Neuronal stem cell (in vitro differentiated cells): ENCODE measurements at regions not wholly inside any gene's neighbourhood (a gene's known extent, or its start where the extent isn't known, plus 50 kb on each side); places are given as distances from the start of the nearest gene placed in this dataset.

ENCODE experiments used
- DNase-seq: peaks from one replicate; pipeline ENCODE4 v3.0.0-alpha.2; 2013; ENCODE audit warnings: low spot score
- H2AFZ ChIP-seq: one replicate; pipeline ENCODE4 v1.6.1; 2013; ENCODE audit warnings: mild to moderate bottlenecking, low read length, inconsistent platforms
- H2AK5ac ChIP-seq: 2 replicates; pipeline ENCODE4 v1.6.1; 2013; ENCODE audit warnings: low read depth, mild to moderate bottlenecking, inconsistent platforms, low read length, moderate library complexity, mixed read lengths
- H2BK120ac ChIP-seq: 2 replicates; pipeline ENCODE4 v1.6.1; 2013; ENCODE audit warnings: low read depth, mild to moderate bottlenecking, inconsistent platforms, low read length, moderate library complexity, mixed read lengths
- H2BK12ac ChIP-seq: one replicate; pipeline ENCODE4 v1.6.1; 2013; ENCODE audit warnings: low read length, inconsistent platforms
- H2BK15ac ChIP-seq: 2 replicates; pipeline ENCODE4 v1.6.1; 2013; ENCODE audit warnings: mild to moderate bottlenecking, low read length, inconsistent platforms, mixed read lengths
- H2BK5ac ChIP-seq: one replicate; pipeline ENCODE4 v1.6.1; 2013; ENCODE audit warnings: inconsistent platforms, mild to moderate bottlenecking, low read length, moderate library complexity
- H3K14ac ChIP-seq: one replicate; pipeline ENCODE4 v1.6.1; 2013; ENCODE audit warnings: low read length, inconsistent platforms
- H3K18ac ChIP-seq: 2 replicates; pipeline ENCODE4 v1.6.1; 2013; ENCODE audit warnings: low read length, inconsistent platforms
- H3K23ac ChIP-seq: 2 replicates; pipeline ENCODE4 v1.6.1; 2013; ENCODE audit warnings: low read depth, mild to moderate bottlenecking, mixed read lengths, low read length, inconsistent platforms; ENCODE audit not compliant: poor library complexity
- H3K27ac ChIP-seq: replicated peaks from 3 replicates; pipeline ENCODE4 v1.5.1; 2013; ENCODE audit warnings: low read length, inconsistent platforms
- H3K27me3 ChIP-seq, 3 experiments: 2 replicates each; pipeline ENCODE4 v1.6.1; 2013; ENCODE audit warnings: low read length in 3 of 3, mild to moderate bottlenecking in 2 of 3, inconsistent platforms in 1 of 3, low read depth in 1 of 3, mixed read lengths in 1 of 3, moderate library complexity in 1 of 3; ENCODE audit not compliant: control insufficient read depth in 3 of 3, insufficient read depth in 3 of 3
- H3K36me3 ChIP-seq, 2 donors: replicated peaks in 1 of 2; 2 replicates each; pipeline ENCODE4 v1.6.1; 2013; ENCODE audit warnings: low read length in 2 of 2; ENCODE audit not compliant: control insufficient read depth in 2 of 2, insufficient read depth in 2 of 2
- H3K4ac ChIP-seq: 2 replicates; pipeline ENCODE4 v1.6.1; 2013; ENCODE audit warnings: inconsistent platforms, mild to moderate bottlenecking, low read length, moderate library complexity
- H3K4me1 ChIP-seq, 2 donors: 1 replicate in 1 of 2; 2 replicates in 1 of 2; pipeline ENCODE4 v1.6.1; 2013; ENCODE audit warnings: low read length in 2 of 2, low read depth in 1 of 2; ENCODE audit not compliant: control insufficient read depth in 2 of 2, insufficient read depth in 1 of 2
- H3K4me2 ChIP-seq: one replicate; pipeline ENCODE4 v1.6.1; 2013; ENCODE audit warnings: mild to moderate bottlenecking, low read length, inconsistent platforms; ENCODE audit not compliant: insufficient read depth, poor library complexity, severe bottlenecking
- H3K4me3 ChIP-seq, 2 donors: 2 replicates each; pipeline ENCODE4 v1.5.1; 2013; ENCODE audit warnings: low read length in 2 of 2, mild to moderate bottlenecking in 2 of 2, inconsistent platforms in 1 of 2, moderate library complexity in 1 of 2
- H3K79me1 ChIP-seq: one replicate; pipeline ENCODE4 v1.6.1; 2013; ENCODE audit warnings: low read depth, mild to moderate bottlenecking, inconsistent platforms, low read length, moderate library complexity
- H3K9ac ChIP-seq: one replicate; pipeline ENCODE4 v1.6.1; 2013; ENCODE audit warnings: mild to moderate bottlenecking, low read depth, low read length, inconsistent platforms; ENCODE audit not compliant: poor library complexity
- H3K9me3 ChIP-seq, 2 donors: replicated peaks in 1 of 2; 2 replicates each; pipeline versions ENCODE3 to v1.6.1; 2013; ENCODE audit warnings: low read length in 2 of 2, mild to moderate bottlenecking in 2 of 2, inconsistent platforms in 1 of 2, low read depth in 1 of 2, mixed read lengths in 1 of 2, moderate library complexity in 1 of 2; ENCODE audit not compliant: control insufficient read depth in 2 of 2, insufficient read depth in 1 of 2
- H4K8ac ChIP-seq: one replicate; pipeline ENCODE4 v1.6.1; 2013; ENCODE audit warnings: low read depth, mild to moderate bottlenecking, inconsistent platforms, low read length, moderate library complexity
- H4K91ac ChIP-seq: one replicate; pipeline ENCODE4 v1.6.1; 2013; ENCODE audit warnings: low read length, low read depth, mild to moderate bottlenecking, inconsistent platforms; ENCODE audit not compliant: poor library complexity
- WGBS, 2 donors: extraction: QIAGEN DNeasy Blood & Tissue Kit; methylation state at CpG; one replicate each; pipeline ENCODE4 v1.1.7; 2013; ENCODE audit warnings: missing lambda C conversion rate in 2 of 2, mixed read lengths in 1 of 2; ENCODE audit not compliant: insufficient read length in 2 of 2, insufficient replicate concordance in 1 of 2; ENCODE audit errors: extremely low coverage in 2 of 2; 5-methylcytosine and 5-hydroxymethylcytosine counted together

DNA sequence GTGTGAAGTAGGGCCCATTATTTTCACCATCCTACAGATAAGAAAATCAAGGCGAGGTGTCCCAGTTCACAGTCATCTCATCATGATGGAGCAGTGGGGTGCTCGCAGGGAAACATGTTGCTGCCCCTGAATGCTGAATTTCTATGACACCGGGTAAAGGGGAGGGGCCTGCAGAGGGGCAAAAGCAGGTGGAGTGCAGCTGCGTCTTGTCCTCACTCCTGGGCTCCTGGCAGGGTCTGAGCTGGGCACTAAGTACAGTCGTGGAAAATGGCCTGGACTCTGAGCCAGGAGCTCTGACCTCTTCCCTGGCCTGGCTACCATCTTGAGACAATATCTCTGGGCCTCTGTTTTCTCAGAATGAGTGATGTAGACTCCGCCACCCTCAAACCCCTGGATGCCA is 253.1 kb upstream of the PITRM1 start:
- no peak overlapping the region for H3K4me3 ChIP-seq
- no peak overlapping the region for H2BK15ac ChIP-seq
- no peak for DNase-seq
- no peak overlapping the region for H3K18ac ChIP-seq
- no peak overlapping the region for H2AFZ ChIP-seq
- H3K9me3 ChIP-seq = no peaks in the 10 kb centered on the region
- H3K14ac ChIP-seq = no peak overlapping the region
- H3K4ac ChIP-seq = no peak overlapping the region
- H3K4me2 ChIP-seq = no peak overlapping the region
- H3K36me3 ChIP-seq = no peaks in the 10 kb centered on the region
- H2BK5ac ChIP-seq = no peak overlapping the region
- H3K4me1 ChIP-seq = peaks cover 0 to 4% of the 10 kb centered on the region in 2 donors
- H3K79me1 ChIP-seq = no peaks in the 10 kb centered on the region
- H3K23ac ChIP-seq = no peak overlapping the region
- no peak overlapping the region for H2AK5ac ChIP-seq
- no CpG with 5 or more reads among the region's 6 CpGs for WGBS, 2 donors
- H3K9ac ChIP-seq = no peak overlapping the region
- no peaks in the 10 kb centered on the region for H3K27me3 ChIP-seq
- H4K91ac ChIP-seq = no peak overlapping the region
- H3K27ac ChIP-seq = no peak overlapping the region
- no peak overlapping the region for H4K8ac ChIP-seq
- no peak overlapping the region for H2BK120ac ChIP-seq
- no peak overlapping the region for H2BK12ac ChIP-seq

GRCh38 chr10:3425261-3425660 is 252.7 kb upstream of the PITRM1 start:
- no peak overlapping the region for H4K8ac ChIP-seq
- H3K27ac ChIP-seq = no peak overlapping the region
- peaks cover 0 to 4% of the 10 kb centered on the region in 2 donors for H3K4me1 ChIP-seq
- H3K18ac ChIP-seq = no peak overlapping the region
- no peak overlapping the region for H2BK120ac ChIP-seq
- no peaks in the 10 kb centered on the region for H3K79me1 ChIP-seq
- no peak overlapping the region for H4K91ac ChIP-seq
- no peaks in the 10 kb centered on the region for H3K27me3 ChIP-seq
- no peak overlapping the region for H2AFZ ChIP-seq
- WGBS, 2 donors = no CpG with 5 or more reads among the region's 5 CpGs
- H3K4me2 ChIP-seq = no peak overlapping the region
- H2BK12ac ChIP-seq = no peak overlapping the region
- no peaks in the 10 kb centered on the region for H3K36me3 ChIP-seq
- no peak overlapping the region for H3K4ac ChIP-seq
- H3K9me3 ChIP-seq = no peaks in the 10 kb centered on the region
- no peak overlapping the region for H3K23ac ChIP-seq
- H3K14ac ChIP-seq = no peak overlapping the region
- no peak overlapping the region for H3K9ac ChIP-seq
- no peak for DNase-seq
- no peak overlapping the region for H3K4me3 ChIP-seq
- H2AK5ac ChIP-seq = no peak overlapping the region
- H2BK5ac ChIP-seq = no peak overlapping the region
- H2BK15ac ChIP-seq = no peak overlapping the region

DNA sequence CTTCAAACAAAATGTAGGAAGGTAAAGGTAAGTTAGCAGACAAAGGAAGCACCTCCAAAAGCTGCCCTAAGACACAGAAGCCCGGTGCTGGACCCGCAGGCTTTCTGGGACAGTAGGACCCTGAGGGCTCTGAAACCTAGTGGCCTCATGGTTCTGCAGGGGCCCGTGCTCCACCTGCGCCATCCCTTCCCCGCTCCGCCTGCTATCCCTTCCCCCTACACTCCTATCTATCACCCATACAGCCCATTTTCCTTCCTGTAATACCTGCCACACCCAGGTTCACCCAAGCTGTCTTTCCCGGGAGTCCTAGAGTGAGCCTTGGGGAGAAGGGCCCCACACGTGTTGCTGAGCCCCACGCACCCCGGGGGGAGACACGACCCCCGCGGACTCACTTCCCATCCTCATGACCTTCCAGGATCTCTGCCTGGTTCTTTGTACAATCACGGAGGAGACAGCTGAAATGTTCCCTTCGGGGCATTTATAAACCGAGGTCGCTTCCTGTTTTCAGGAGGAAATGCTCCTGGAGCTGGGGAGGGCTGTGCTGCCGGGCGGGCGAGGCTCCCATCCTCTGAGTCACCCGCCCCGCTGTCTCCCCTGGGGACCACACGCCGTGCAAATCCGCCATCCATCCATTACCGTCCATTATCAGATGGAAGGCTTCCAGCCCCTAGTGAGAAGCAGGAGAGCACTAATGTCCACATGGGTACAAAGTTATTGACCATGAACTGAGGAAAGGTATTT is 251.7 kb upstream of the PITRM1 start:
- H3K36me3 ChIP-seq = no peaks in the 10 kb centered on the region
- H3K4me2 ChIP-seq = no peak overlapping the region
- peak overlapping the region; percentile 30 for H2AK5ac ChIP-seq
- H2BK12ac ChIP-seq = no peak overlapping the region
- H3K14ac ChIP-seq = no peak overlapping the region
- no peak overlapping the region for H2BK15ac ChIP-seq
- no peak overlapping the region for H2BK5ac ChIP-seq
- H3K23ac ChIP-seq = no peak overlapping the region
- no peaks in the 10 kb centered on the region for H3K9me3 ChIP-seq
- H4K8ac ChIP-seq = no peak overlapping the region
- H3K79me1 ChIP-seq = no peaks in the 10 kb centered on the region
- H4K91ac ChIP-seq = no peak overlapping the region
- H3K4ac ChIP-seq = no peak overlapping the region
- H3K9ac ChIP-seq = no peak overlapping the region
- H2AFZ ChIP-seq = no peak overlapping the region
- no peak for DNase-seq
- H2BK120ac ChIP-seq = no peak overlapping the region
- H3K4me1 ChIP-seq = peaks cover 0 to 2% of the 10 kb centered on the region in 2 donors
- no peaks in the 10 kb centered on the region for H3K27me3 ChIP-seq
- no peak overlapping the region for H3K27ac ChIP-seq
- WGBS, 2 donors = no CpG with 5 or more reads among the region's 26 CpGs
- H3K4me3 ChIP-seq = no peak overlapping the region
- no peak overlapping the region for H3K18ac ChIP-seq

GRCh38 chr10:3423384-3423783 is 250.8 kb upstream of the PITRM1 start:
- H3K4me2 ChIP-seq = no peak overlapping the region
- no peak overlapping the region for H4K91ac ChIP-seq
- peak overlapping the region; percentile 60 for H2AFZ ChIP-seq
- H2AK5ac ChIP-seq = no peak overlapping the region
- H3K18ac ChIP-seq = no peak overlapping the region
- H3K79me1 ChIP-seq = no peaks in the 10 kb centered on the region
- H2BK15ac ChIP-seq = peak overlapping the region; percentile 30
- no peaks in the 10 kb centered on the region for H3K36me3 ChIP-seq
- WGBS, 2 donors = no CpG with 5 or more reads among the region's 14 CpGs
- peaks cover 0 to 2% of the 10 kb centered on the region in 2 donors for H3K4me1 ChIP-seq
- H2BK12ac ChIP-seq = no peak overlapping the region
- no peak overlapping the region for H3K4me3 ChIP-seq
- H2BK120ac ChIP-seq = no peak overlapping the region
- no peaks in the 10 kb centered on the region for H3K9me3 ChIP-seq
- H3K9ac ChIP-seq = no peak overlapping the region
- H3K27ac ChIP-seq = no peak overlapping the region
- DNase-seq = no peak
- H3K14ac ChIP-seq = no peak overlapping the region
- H3K27me3 ChIP-seq = no peaks in the 10 kb centered on the region
- no peak overlapping the region for H3K4ac ChIP-seq
- no peak overlapping the region for H3K23ac ChIP-seq
- no peak overlapping the region for H4K8ac ChIP-seq
- no peak overlapping the region for H2BK5ac ChIP-seq
